ENCODE measurements at regions not wholly inside any gene's neighbourhood (a gene's known extent, or its start where the extent isn't known, plus 50 kb on each side); places are given as distances from the start of the nearest gene placed in this dataset.

DNA sequence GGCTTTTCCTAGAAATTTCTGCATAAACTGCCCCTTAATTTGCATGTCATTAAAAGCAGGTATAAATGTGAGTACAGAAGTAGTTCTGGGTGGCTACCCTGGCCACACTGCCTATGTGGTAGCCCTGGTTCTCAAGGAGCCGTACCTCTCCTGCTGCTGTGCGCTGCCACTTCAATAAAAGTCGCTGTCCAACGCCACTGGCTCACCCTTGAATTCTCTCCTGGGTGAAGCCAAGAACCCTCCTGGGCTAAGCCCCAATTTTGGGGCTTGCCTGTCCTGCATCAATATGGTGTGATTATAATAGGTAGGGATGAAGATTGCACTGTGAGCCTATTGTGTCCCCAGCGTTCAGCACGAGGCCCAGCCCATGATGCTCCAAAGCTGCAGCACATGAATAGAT lies 65.6 kb upstream of the C1orf174 start:
- TF ChIP-seq, protein P1, sequence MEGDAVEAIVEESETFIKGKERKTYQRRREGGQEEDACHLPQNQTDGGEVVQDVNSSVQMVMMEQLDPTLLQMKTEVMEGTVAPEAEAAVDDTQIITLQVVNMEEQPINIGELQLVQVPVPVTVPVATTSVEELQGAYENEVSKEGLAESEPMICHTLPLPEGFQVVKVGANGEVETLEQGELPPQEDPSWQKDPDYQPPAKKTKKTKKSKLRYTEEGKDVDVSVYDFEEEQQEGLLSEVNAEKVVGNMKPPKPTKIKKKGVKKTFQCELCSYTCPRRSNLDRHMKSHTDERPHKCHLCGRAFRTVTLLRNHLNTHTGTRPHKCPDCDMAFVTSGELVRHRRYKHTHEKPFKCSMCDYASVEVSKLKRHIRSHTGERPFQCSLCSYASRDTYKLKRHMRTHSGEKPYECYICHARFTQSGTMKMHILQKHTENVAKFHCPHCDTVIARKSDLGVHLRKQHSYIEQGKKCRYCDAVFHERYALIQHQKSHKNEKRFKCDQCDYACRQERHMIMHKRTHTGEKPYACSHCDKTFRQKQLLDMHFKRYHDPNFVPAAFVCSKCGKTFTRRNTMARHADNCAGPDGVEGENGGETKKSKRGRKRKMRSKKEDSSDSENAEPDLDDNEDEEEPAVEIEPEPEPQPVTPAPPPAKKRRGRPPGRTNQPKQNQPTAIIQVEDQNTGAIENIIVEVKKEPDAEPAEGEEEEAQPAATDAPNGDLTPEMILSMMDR (IDR thresholded peaks at IDR 0.05; ENCODE audit: low read depth, low read length, poor library complexity, severe bottlenecking): no peak
- TF ChIP-seq EZH2phosphoT487 (IDR thresholded peaks at IDR 0.05; ENCODE audit: borderline replicate concordance, low read length): no peak

Data from DOHH2 (cell line).